RPMI7951 (cell line): ENCODE measurements at regions not wholly inside any gene's neighbourhood (a gene's known extent, or its start where the extent isn't known, plus 50 kb on each side); places are given as distances from the start of the nearest gene placed in this dataset.
"Not testable (repeated sequence)": the region's sequence is repeated elsewhere in the genome, so short reads cannot be mapped to it uniquely, and the experiment has no call there.

Experiments
- DNase-seq: peaks from one replicate; pipeline ENCODE4 v3.0.0-alpha.2; 2012; ENCODE audit warnings: low read depth

- DNase-seq = no peak
Measured at GRCh38 chr12:131597333-131597732, 113.6 kb upstream of the SFSWAP start.

- no peak for DNase-seq
Measured at GRCh38 chr12:131598717-131599116, 112.2 kb upstream of the SFSWAP start.

- no peak for DNase-seq
Measured at GRCh38 chr12:131599190-131600159, 111.4 kb upstream of the SFSWAP start.

- no peak for DNase-seq
Measured at GRCh38 chr12:131600160-131600532, 110.7 kb upstream of the SFSWAP start.

GRCh38 chr12:131601499-131601898, 109.4 kb upstream of the SFSWAP start:
- DNase-seq = not testable (repeated sequence)

GRCh38 chr12:131603106-131603938, 107.6 kb upstream of the SFSWAP start:
- no peak for DNase-seq

- no peak for DNase-seq
Measured at GRCh38 chr12:131603939-131604795, 106.7 kb upstream of the SFSWAP start.

GRCh38 chr12:131604859-131605258, 106.0 kb upstream of the SFSWAP start:
- no peak for DNase-seq

GRCh38 chr12:131605304-131605829, 105.5 kb upstream of the SFSWAP start:
- no peak for DNase-seq

- DNase-seq = no peak
Measured at GRCh38 chr12:131606218-131606901, 104.5 kb upstream of the SFSWAP start.

- DNase-seq = peak; percentile 23
Measured at GRCh38 chr12:131607658-131608447, 103.0 kb upstream of the SFSWAP start.

GRCh38 chr12:131608740-131609690, 101.9 kb upstream of the SFSWAP start:
- peak; percentile 81 for DNase-seq

- no peak for DNase-seq
Measured at GRCh38 chr12:131609762-131610161, 101.1 kb upstream of the SFSWAP start.

GRCh38 chr12:131610181-131610580, 100.7 kb upstream of the SFSWAP start:
- no peak for DNase-seq

GRCh38 chr12:131610891-131611290, 100.0 kb upstream of the SFSWAP start:
- DNase-seq = no peak

GRCh38 chr12:131611416-131612091, 99.3 kb upstream of the SFSWAP start:
- no peak for DNase-seq

- no peak for DNase-seq
Measured at GRCh38 chr12:131612092-131612755, 98.7 kb upstream of the SFSWAP start.

GRCh38 chr12:131613186-131613585, 97.7 kb upstream of the SFSWAP start:
- no peak for DNase-seq
